Activated B cell treated with CpG ODN at 0.5 μM for 24 hours (primary cell): ENCODE measurements at regions not wholly inside any gene's neighbourhood (a gene's known extent, or its start where the extent isn't known, plus 50 kb on each side); places are given as distances from the start of the nearest gene placed in this dataset.

ENCODE experiments used
- ATAC-seq: fragments of 200-7000 bp; cut with Tn5 transposase; one replicate; pipeline ENCODE4 v1.10.0; 2021; ENCODE audit warnings: low read depth, mild to moderate bottlenecking, moderate library complexity
- CTCF ChIA-PET: fragments of 350-600 bp; sonication (Branson Sonifier 250); formaldehyde crosslinking; loops from one replicate; lab custom pipeline; 2021; ENCODE audit warnings: antibody characterized with exemption; lab: Charles Lee
- POLR2A ChIA-PET: fragments of 350-600 bp; sonication (Branson Sonifier 250); formaldehyde crosslinking; loops from one replicate; lab custom pipeline; 2021; ENCODE audit warnings: antibody characterized with exemption; lab: Charles Lee
- DNase-seq: peaks from one replicate; pipeline ENCODE4 v3.0.0; 2022
- H3K27ac Mint-ChIP-seq: one replicate; pipeline ENCODE4 v1.8.0; 2020; ENCODE audit warnings: mixed read lengths
- H3K27me3 Mint-ChIP-seq: one replicate; pipeline ENCODE4 v1.8.0; 2021; ENCODE audit warnings: mixed read lengths
- H3K36me3 Mint-ChIP-seq: one replicate; pipeline ENCODE4 v1.8.0; 2021; ENCODE audit warnings: low read depth, mixed read lengths
- H3K4me1 Mint-ChIP-seq: one replicate; pipeline ENCODE4 v1.8.0; 2021; ENCODE audit warnings: mixed read lengths
- H3K4me3 Mint-ChIP-seq: one replicate; pipeline ENCODE4 v1.8.0; 2020; ENCODE audit warnings: mild to moderate bottlenecking, mixed read lengths
- H3K9me3 Mint-ChIP-seq: one replicate; pipeline ENCODE4 v1.8.0; 2020; ENCODE audit warnings: mixed read lengths
- CTCF ChIP-seq: fragments of 200-600 bp; IDR thresholded peaks from one replicate; pipeline ENCODE4 v1.8.0; 2022; ENCODE audit warnings: antibody characterized with exemption, mild to moderate bottlenecking
- intact Hi-C: fragments of 100-400 bp; cut with micrococcal nuclease; formaldehyde crosslinking; loops from one replicate; pipeline ENCODE4 v1.15.1; 2024

GRCh38 chr7:86164827-86165226, 478.9 kb upstream of the GRM3 start:
- ChIA-PET CTCF (no interaction called here), POLR2A (no interaction called here)
- Mint-ChIP-seq H3K4me3 (no peak overlapping the region), H3K9me3 (peaks cover 8% of the 10 kb centered on the region), H3K27me3 (no peaks in the 10 kb centered on the region), H3K27ac (no peak overlapping the region), H3K4me1 (no peaks in the 10 kb centered on the region), H3K36me3 (no peaks in the 10 kb centered on the region)
- intact Hi-C loops: no loop called here
- ATAC-seq: no peak
- no peak for TF ChIP-seq CTCF
- DNase-seq: no peak

- Mint-ChIP-seq H3K27ac (no peak overlapping the region), H3K4me1 (no peaks in the 10 kb centered on the region), H3K4me3 (no peak overlapping the region), H3K9me3 (peaks cover 6% of the 10 kb centered on the region), H3K27me3 (no peaks in the 10 kb centered on the region), H3K36me3 (no peaks in the 10 kb centered on the region)
- DNase-seq: no peak
- intact Hi-C loops: no loop called here
- ChIA-PET CTCF (no interaction called here), POLR2A (no interaction called here)
- no peak for ATAC-seq
- no peak for TF ChIP-seq CTCF
Observed at GRCh38 chr7:86158111-86158510, 485.6 kb upstream of the GRM3 start.

- Mint-ChIP-seq H3K36me3 (no peaks in the 10 kb centered on the region), H3K27ac (no peak overlapping the region), H3K27me3 (no peaks in the 10 kb centered on the region), H3K4me3 (no peak overlapping the region), H3K9me3 (peaks cover 3% of the 10 kb centered on the region), H3K4me1 (no peaks in the 10 kb centered on the region)
- intact Hi-C loops: no loop called here
- DNase-seq: no peak
- no peak for ATAC-seq
- ChIA-PET CTCF (no interaction called here), POLR2A (no interaction called here)
- no peak for TF ChIP-seq CTCF
Observed at GRCh38 chr7:86155623-86156022, 488.1 kb upstream of the GRM3 start.

- DNase-seq: no peak
- no peak for TF ChIP-seq CTCF
- ChIA-PET CTCF (no interaction called here), POLR2A (no interaction called here)
- no peaks in the 10 kb centered on the region for H3K27me3 Mint-ChIP-seq
- no peak for ATAC-seq
- H3K27ac Mint-ChIP-seq: no peak overlapping the region
- intact Hi-C loops: no loop called here
- H3K4me1 Mint-ChIP-seq: no peaks in the 10 kb centered on the region
- no peak overlapping the region for H3K4me3 Mint-ChIP-seq
- H3K36me3 Mint-ChIP-seq: no peaks in the 10 kb centered on the region
- H3K9me3 Mint-ChIP-seq: peaks cover 3% of the 10 kb centered on the region
Observed at GRCh38 chr7:86152926-86153325, 490.8 kb upstream of the GRM3 start.

- ATAC-seq (no peak), DNase-seq (no peak)
- Mint-ChIP-seq H3K36me3 (no peaks in the 10 kb centered on the region), H3K9me3 (peaks cover 3% of the 10 kb centered on the region), H3K4me1 (no peaks in the 10 kb centered on the region), H3K27ac (no peak overlapping the region), H3K4me3 (no peak overlapping the region), H3K27me3 (no peaks in the 10 kb centered on the region)
- ChIA-PET CTCF (no interaction called here), POLR2A (no interaction called here)
- TF ChIP-seq CTCF: no peak
- intact Hi-C loops: no loop called here
Observed at GRCh38 chr7:86149024-86149665, 494.6 kb upstream of the GRM3 start.
